Pancreas (tissue), 10 donors: ENCODE measurements at regions not wholly inside any gene's neighbourhood (a gene's known extent, or its start where the extent isn't known, plus 50 kb on each side); places are given as distances from the start of the nearest gene placed in this dataset.

Source experiments
- ATAC-seq, 4 donors: fragments of 200-7000 bp; cut with Tn5 transposase; one replicate each; pipeline versions ENCODE4 v1.8.0 to v1.9.1; 2020; ENCODE audit warnings: mild to moderate bottlenecking in 4 of 4, moderate library complexity in 4 of 4
- DNase-seq, 6 donors: peaks; one replicate each; pipeline ENCODE4 v3.0.0-alpha.2; 2020
- FAIRE-seq: peaks from 2 replicates; lab custom pipeline; 2012; peaks lifted over from hg19 to GRCh38; lab: Jason Lieb, UNC
- H3K27ac ChIP-seq, 4 donors: fragments of 200-600 bp; sonication (generic); 1 replicate in 3 of 4; 2 replicates in 1 of 4; pipeline versions ENCODE4 v1.5.0 to v1.8.0; 2020
- H3K27me3 ChIP-seq, 4 donors: fragments of 200-600 bp; one replicate each; pipeline ENCODE4 v1.8.0; 2021
- H3K36me3 ChIP-seq, 3 donors: fragments of 200-600 bp; sonication (generic) in 1 of 3; one replicate each; pipeline versions ENCODE4 v1.5.0 to v1.8.0; 2020 to 2021
- H3K4me1 ChIP-seq, 3 donors: fragments of 200-600 bp; one replicate each; pipeline ENCODE4 v1.8.0; 2021
- H3K4me3 ChIP-seq, 4 donors: fragments of 200-600 bp; sonication (generic) in 2 of 4; one replicate each; pipeline versions ENCODE4 v1.5.0 to v1.8.0; 2020 to 2021
- H3K9me3 ChIP-seq, 4 donors: fragments of 200-600 bp; one replicate each; pipeline ENCODE4 v1.8.0; 2021
- CTCF ChIP-seq, 4 donors: fragments of 200-600 bp; sonication (generic) in 3 of 4; IDR thresholded peaks; one replicate each; pipeline versions ENCODE4 v1.5.0 to v1.8.0; 2021; ENCODE audit warnings: antibody characterized with exemption in 4 of 4
- WGBS, 2 donors: extraction: QIAGEN DNeasy Blood & Tissue Kit; methylation state at CpG; one replicate each; pipeline ENCODE4 v1.1.7; 2013; 5-methylcytosine and 5-hydroxymethylcytosine counted together
- intact Hi-C, 3 donors: fragments of 100-400 bp; cut with DNase I; formaldehyde crosslinking; loops; one replicate each; pipeline versions ENCODE4 v1.11.1 to v1.14.2; 2022
- donor health status: healthy with polysubstance abuse.
- donor health status: DM: no; HTN: no; CAD: no; lungs with moderate emphysema.
- donor health status: DM: no; HTN: no; CAD: no.
- donor health status: control.
- donor health status: control.
- donor health status: Bipolar disorder and iron deficiency.
- donor health status: DM: yes; HTN: yes; CAD: no.
- donor health status: DM: no; HTN: no; CAD: no.
- donor health status: DM: no; HTN: no; CAD: no.
- donor health status: DM: yes; HTN: yes; CAD: no.

DNA sequence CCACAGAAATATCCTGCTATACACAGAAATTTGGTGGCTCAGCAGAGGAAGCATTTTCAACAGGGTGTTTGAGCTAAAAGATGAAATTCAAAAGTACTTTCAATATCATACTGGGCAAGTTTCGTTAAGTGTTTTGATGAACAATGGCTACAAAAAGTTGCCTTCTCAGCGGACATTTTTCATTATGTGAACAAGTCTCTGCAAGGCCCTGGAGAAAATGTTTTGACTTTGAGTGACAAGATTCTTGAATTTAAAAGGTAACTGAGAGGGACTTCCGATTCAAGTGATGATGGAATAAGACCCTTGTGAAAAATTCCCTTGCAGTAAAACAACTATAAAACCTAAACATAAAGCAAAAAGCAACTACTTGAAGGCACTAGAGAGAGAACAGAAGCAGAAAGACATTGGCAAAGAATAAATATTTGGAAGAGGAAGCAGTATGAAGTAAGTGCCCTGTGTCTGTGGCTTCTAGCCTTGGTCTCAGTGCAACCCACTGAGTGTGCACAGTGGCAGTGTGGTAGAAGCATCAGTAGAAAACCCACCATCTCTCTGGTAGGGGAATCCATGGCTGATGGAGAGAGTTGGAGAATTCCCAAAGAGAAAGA, 62.5 kb upstream of the NAMPT start:
- Histone ChIP-seq H3K9me3 (no peaks in the 10 kb centered on the region), H3K27ac (peak overlapping the region in 1 of 4 donors; percentile 26), H3K4me1 (no peaks in the 10 kb centered on the region), H3K36me3 (no peaks in the 10 kb centered on the region), H3K4me3 (no peak overlapping the region), H3K27me3 (no peaks in the 10 kb centered on the region)
- TF ChIP-seq CTCF (IDR thresholded peaks at IDR 0.05): no peak
- intact Hi-C loops: no loop called here
- DNase-seq (no peak), ATAC-seq (peak in 2 of 4 donors; percentile 17 to 55), FAIRE-seq (no peak)
- WGBS, 2 donors: 70 to 94% methylated on average over 3 of the region's 3 CpGs

DNA sequence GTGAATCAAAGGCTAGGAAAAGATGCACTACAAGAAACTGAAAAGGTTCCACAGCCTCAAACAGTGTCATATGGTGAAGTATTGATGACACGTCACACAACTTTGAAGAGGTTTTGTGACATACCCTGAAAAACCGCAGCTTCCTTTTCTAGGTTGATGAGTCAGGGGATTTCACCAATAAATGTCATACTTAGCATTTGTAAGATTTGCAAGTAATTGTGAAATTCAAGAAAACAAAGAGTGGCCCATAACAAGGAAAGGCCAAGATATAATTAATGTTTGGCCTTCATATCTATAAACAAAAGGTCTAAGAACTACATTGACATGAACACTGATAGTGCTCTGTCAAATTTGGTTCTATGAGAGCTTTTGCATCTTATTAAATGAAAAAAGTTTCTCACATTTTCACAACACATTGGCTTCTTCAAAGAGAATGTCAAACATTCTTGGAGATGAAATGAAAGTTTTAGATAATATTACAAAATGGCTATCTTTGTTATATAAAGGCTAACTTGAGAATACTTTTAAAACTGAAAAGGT, 62.0 kb upstream of the NAMPT start:
- FAIRE-seq: no peak
- peak in 2 of 4 donors; percentile 72 to 78 for ATAC-seq
- Histone ChIP-seq H3K27ac (peak overlapping the region in 2 of 4 donors; percentile 12 to 62), H3K36me3 (no peaks in the 10 kb centered on the region), H3K4me1 (no peaks in the 10 kb centered on the region), H3K9me3 (no peaks in the 10 kb centered on the region), H3K27me3 (no peaks in the 10 kb centered on the region), H3K4me3 (no peak overlapping the region)
- DNase-seq: no peak
- intact Hi-C loops: no loop called here
- WGBS, 2 donors: 80 to 87% methylated on average over 2 of the region's 2 CpGs
- no peak for TF ChIP-seq CTCF (IDR thresholded peaks at IDR 0.05)

DNA sequence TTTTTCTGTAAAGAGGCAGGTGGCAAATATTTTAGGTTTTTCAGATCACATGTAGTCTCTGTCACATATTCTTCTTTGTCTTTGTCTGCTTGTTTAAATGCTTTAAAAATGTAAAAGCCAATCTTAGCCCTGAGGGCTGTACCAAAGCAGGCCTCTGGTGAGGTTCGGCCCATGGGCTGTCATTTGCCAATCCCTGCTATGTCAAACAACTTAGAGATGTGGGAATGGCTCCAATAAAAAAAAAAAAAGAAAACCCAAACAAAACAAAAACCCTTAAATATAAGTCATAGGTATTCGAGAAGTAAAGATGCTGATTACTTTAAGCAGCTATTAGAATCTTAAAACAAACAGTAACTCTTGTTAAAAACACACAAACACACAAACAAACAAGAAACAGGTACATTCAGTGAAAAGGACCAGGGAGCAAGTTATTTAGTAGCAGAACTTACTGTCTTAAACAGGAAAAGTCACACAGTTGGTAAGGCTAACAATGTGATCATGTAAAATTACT, 61.4 kb upstream of the NAMPT start:
- H3K36me3 ChIP-seq: no peaks in the 10 kb centered on the region
- intact Hi-C loops: no loop called here
- no peaks in the 10 kb centered on the region for H3K4me1 ChIP-seq
- no peak for TF ChIP-seq CTCF (IDR thresholded peaks at IDR 0.05)
- ATAC-seq (no peak), DNase-seq (no peak), FAIRE-seq (no peak)
- peak overlapping the region in 2 of 4 donors; percentile 12 to 62 for H3K27ac ChIP-seq
- H3K4me3 ChIP-seq: no peak overlapping the region
- H3K9me3 ChIP-seq: no peaks in the 10 kb centered on the region
- no peaks in the 10 kb centered on the region for H3K27me3 ChIP-seq
- 57 to 77% methylated on average over 2 of the region's 2 CpGs for WGBS, 2 donors

DNA sequence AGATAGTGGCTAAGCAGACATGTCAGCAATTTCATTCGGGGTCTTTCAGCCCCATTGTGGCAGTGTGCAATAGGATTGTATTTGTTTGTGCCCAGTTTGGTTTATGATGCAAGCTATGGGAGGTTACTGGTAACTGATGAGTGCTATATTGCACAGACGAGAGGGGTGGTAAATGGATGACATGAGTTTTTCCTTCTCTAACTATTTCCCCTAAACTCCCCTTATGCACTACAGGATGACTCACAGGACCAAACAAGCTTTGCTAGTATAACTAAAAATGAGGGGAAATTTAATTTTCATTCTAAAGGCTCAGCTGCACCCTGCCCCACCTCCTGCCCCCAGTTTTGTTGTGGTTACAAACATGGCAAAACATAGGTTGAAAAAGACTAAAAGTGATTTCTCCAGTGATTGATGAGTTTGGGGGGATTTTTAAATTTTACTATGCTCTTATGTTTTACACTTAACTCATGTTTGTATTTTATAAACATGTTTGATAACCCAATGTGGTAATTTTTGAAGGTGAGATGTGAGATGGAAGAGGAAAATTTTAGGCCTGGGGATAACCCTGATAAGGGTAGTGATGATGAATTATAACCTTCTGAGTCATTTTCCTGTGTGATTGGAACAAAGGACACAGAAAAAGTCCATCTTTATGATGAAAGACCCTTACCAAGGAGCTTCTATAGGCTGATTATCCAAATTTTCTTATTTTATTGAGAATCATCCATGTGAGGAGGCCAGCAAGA, 60.8 kb upstream of the NAMPT start:
- 60 to 76% methylated on average over 2 of the region's 2 CpGs for WGBS, 2 donors
- ATAC-seq: peak in 2 of 4 donors; percentile 36 to 72
- Histone ChIP-seq H3K4me1 (no peaks in the 10 kb centered on the region), H3K4me3 (no peak overlapping the region), H3K9me3 (no peaks in the 10 kb centered on the region), H3K27ac (peak overlapping the region in 2 of 4 donors; percentile 12 to 62), H3K36me3 (no peaks in the 10 kb centered on the region), H3K27me3 (no peaks in the 10 kb centered on the region)
- intact Hi-C loops: no loop called here
- DNase-seq: no peak
- no peak for TF ChIP-seq CTCF (IDR thresholded peaks at IDR 0.05)
- FAIRE-seq: no peak
